Astrocyte (in vitro differentiated cells and primary cell): ENCODE measurements at regions not wholly inside any gene's neighbourhood (a gene's known extent, or its start where the extent isn't known, plus 50 kb on each side); places are given as distances from the start of the nearest gene placed in this dataset.

ENCODE experiments used
- CTCF ChIP-seq: IDR thresholded peaks from 2 replicates; pipeline ENCODE4 v1.5.1; 2011; ENCODE audit warnings: low read depth, mild to moderate bottlenecking, inconsistent platforms, low read length, moderate library complexity; ENCODE audit not compliant: insufficient read depth
- EZH2 ChIP-seq: IDR thresholded peaks from 2 replicates; pipeline ENCODE4 v1.6.1; 2012; ENCODE audit warnings: mild to moderate bottlenecking, low read length, inconsistent platforms; ENCODE audit not compliant: insufficient read depth

GRCh38 chr5:158265931-158266700 lies 407.2 kb upstream of the CLINT1 start:
- TF ChIP-seq CTCF (no peak), EZH2 (no peak)
